SK-N-MC (cell line): ENCODE measurements at regions not wholly inside any gene's neighbourhood (a gene's known extent, or its start where the extent isn't known, plus 50 kb on each side); places are given as distances from the start of the nearest gene placed in this dataset.

ENCODE experiments used
- EZH2 ChIP-seq: fragments of 200-600 bp; sonication (generic); IDR thresholded peaks from one replicate; pipeline ENCODE4 v1.6.1; 2017; ENCODE audit warnings: antibody characterized with exemption
- POLR2AphosphoS5 ChIP-seq: IDR thresholded peaks from 2 replicates; pipeline ENCODE4 v1.6.1; 2012; ENCODE audit warnings: mild to moderate bottlenecking, low read depth, low read length, borderline replicate concordance

- TF ChIP-seq EZH2 (no peak), POLR2AphosphoS5 (no peak)
These were observed 98.6 kb downstream of the NAV1 start for GRCh38 chr1:201637282-201638079.
